GM12873 (cell line): ENCODE measurements at regions not wholly inside any gene's neighbourhood (a gene's known extent, or its start where the extent isn't known, plus 50 kb on each side); places are given as distances from the start of the nearest gene placed in this dataset.

Experiments
- CTCF ChIP-seq: IDR thresholded peaks from 2 replicates; pipeline ENCODE4 v1.5.1; 2012; ENCODE audit warnings: low read depth, mild to moderate bottlenecking, moderate library complexity, low read length, control low read depth; ENCODE audit not compliant: insufficient read depth; ENCODE audit errors: missing control alignments

GRCh38 chr4:79540143-79540542, 132.1 kb upstream of the GK2 start:
- no peak for TF ChIP-seq CTCF

- TF ChIP-seq CTCF, result no peak
These were observed 127.5 kb upstream of the GK2 start for GRCh38 chr4:79535516-79535915.

GRCh38 chr4:79528241-79528706, 120.2 kb upstream of the GK2 start:
- no peak for TF ChIP-seq CTCF

GRCh38 chr4:79526641-79527565, 118.9 kb upstream of the GK2 start:
- TF ChIP-seq CTCF, result no peak

GRCh38 chr4:79516114-79516513, 108.1 kb upstream of the GK2 start:
- no peak for TF ChIP-seq CTCF

GRCh38 chr4:79514621-79515329, 106.7 kb upstream of the GK2 start:
- TF ChIP-seq CTCF, result no peak

GRCh38 chr4:79513576-79513975, 105.5 kb upstream of the GK2 start:
- TF ChIP-seq CTCF, result no peak
